ENCODE measurements at regions not wholly inside any gene's neighbourhood (a gene's known extent, or its start where the extent isn't known, plus 50 kb on each side); places are given as distances from the start of the nearest gene placed in this dataset.
A peak's percentile ranks its signal among the peaks of the same experiment; 100 is the strongest.
"Not testable (repeated sequence)": the region's sequence is repeated elsewhere in the genome, so short reads cannot be mapped to it uniquely, and the experiment has no call there.

- Histone ChIP-seq H3K9me3 (no peaks in the 10 kb centered on the region), H3K9ac (no peak overlapping the region), H2AFZ (ENCODE audit: low read depth) (no peak overlapping the region), H3K27me3 (ENCODE audit: insufficient read depth) (peaks cover 26% of the 10 kb centered on the region; the same call in 1 of the 2 replicates), H3K79me2 (ENCODE audit: insufficient read depth) (no peaks in the 10 kb centered on the region), H4K20me1 (ENCODE audit: insufficient read depth) (no peaks in the 10 kb centered on the region), H3K4me3 (ENCODE audit: low read depth in 2 of 2, low read length in 1 of 2) (no peak overlapping the region), H3K27ac (ENCODE audit: low read depth in 2 of 2, low read length in 1 of 2) (no peak overlapping the region), H3K4me2 (0 out of 2 replicates have a peak overlapping the region, but pooled peaks have one; percentile 24), H3K4me1 (ENCODE audit: control insufficient read depth in 1 of 2, insufficient read depth in 2 of 2, low read depth in 1 of 2, low read length in 1 of 2) (peaks cover 0 to 2% of the 10 kb centered on the region in 2 experiments; a peak in 1 of 4 replicates), H3K36me3 (replicated peaks in 1 of 2; ENCODE audit: control insufficient read depth in 1 of 2, insufficient read depth in 2 of 2, low read length in 1 of 2) (no peaks in the 10 kb centered on the region), H3F3A (replicated peaks; ENCODE audit: insufficient read depth) (no peaks in the 10 kb centered on the region), H3K9me2 (no peaks in the 10 kb centered on the region)
- TF ChIP-seq MAX (IDR thresholded peaks at IDR 0.05; ENCODE audit: low read depth) (no peak), GATA2 (CRISPR knock-in tag; IDR thresholded peaks at IDR 0.05) (no peak), MEF2A (IDR thresholded peaks at IDR 0.05; ENCODE audit: borderline replicate concordance, low read depth) (no peak), RCOR1 (IDR thresholded peaks at IDR 0.05; ENCODE audit: low read length) (no peak), NFIC (IDR thresholded peaks at IDR 0.05; ENCODE audit: borderline replicate concordance) (no peak), MXI1 (IDR thresholded peaks at IDR 0.05; ENCODE audit: low read depth, low read length) (no peak), NRF1 (IDR thresholded peaks at IDR 0.05; ENCODE audit: low read depth, low read length) (no peak), TCF12 (IDR thresholded peaks at IDR 0.05) (no peak), GABPA (IDR thresholded peaks at IDR 0.05; ENCODE audit: low read depth) (no peak), EZH2phosphoT487 (IDR thresholded peaks at IDR 0.05; ENCODE audit: borderline replicate concordance, low read depth) (no peak), RFX5 (IDR thresholded peaks at IDR 0.05; ENCODE audit: low read length) (no peak), YY1 (IDR thresholded peaks at IDR 0.05; ENCODE audit: low read depth) (no peak), REST (IDR thresholded peaks at IDR 0.05; ENCODE audit: low read depth, low read length) (no peak), FOSL2 (IDR thresholded peaks at IDR 0.05; ENCODE audit: borderline replicate concordance, low read depth) (no peak), TAF1 (IDR thresholded peaks at IDR 0.05; ENCODE audit: borderline replicate concordance, low read depth, low read length) (no peak), POLR2AphosphoS5 (IDR thresholded peaks at IDR 0.05; ENCODE audit: low read depth, low read length) (no peak)
- WGBS (ENCODE audit: low lambda C conversion rate), result 1% methylated on average over 4 of the region's 4 CpGs
- CTCF ChIA-PET, result interaction anchor here (0.9 to 1.6 kb wide), 3 partner anchors 15 to 47 kb away, joined by 4 to 7 read pairs (median 4); no protein-coding TSS in a partner anchor
- no peak for DNase-seq
- POLR2A ChIA-PET, result no interaction called here
Measured at GRCh38 chr10:42707234-42707633, 68.9 kb upstream of the ZNF33B start.

GRCh38 chr10:42719339-42719738 lies 63.3 kb upstream of the BMS1 start:
- H3K27ac ChIP-seq (ENCODE audit: low read depth in 2 of 2, low read length in 1 of 2); H4K20me1 ChIP-seq (ENCODE audit: insufficient read depth); H3F3A ChIP-seq (replicated peaks; ENCODE audit: insufficient read depth); H3K36me3 ChIP-seq (replicated peaks in 1 of 2; ENCODE audit: control insufficient read depth in 1 of 2, insufficient read depth in 2 of 2, low read length in 1 of 2); DNase-seq; H3K4me2 ChIP-seq; H3K4me3 ChIP-seq (ENCODE audit: low read depth in 2 of 2, low read length in 1 of 2); H3K79me2 ChIP-seq (ENCODE audit: insufficient read depth); H3K9me2 ChIP-seq; H3K4me1 ChIP-seq (ENCODE audit: control insufficient read depth in 1 of 2, insufficient read depth in 2 of 2, low read depth in 1 of 2, low read length in 1 of 2); POLR2A ChIA-PET; H2AFZ ChIP-seq (ENCODE audit: low read depth); H3K9ac ChIP-seq; H3K9me3 ChIP-seq: not testable (repeated sequence)
- peaks cover 32% of the 10 kb centered on the region; the same call in 1 of the 2 replicates for H3K27me3 ChIP-seq (ENCODE audit: insufficient read depth)
- 2% methylated on average over 5 of the region's 5 CpGs for WGBS (ENCODE audit: low lambda C conversion rate)
- CTCF ChIA-PET, result interaction anchor here (1.4 kb wide), 1 partner anchor 34 kb away, joined by 3 read pairs; no protein-coding TSS in a partner anchor
